ENCODE measurements at regions not wholly inside any gene's neighbourhood (a gene's known extent, or its start where the extent isn't known, plus 50 kb on each side); places are given as distances from the start of the nearest gene placed in this dataset.
"Not testable (repeated sequence)": the region's sequence is repeated elsewhere in the genome, so short reads cannot be mapped to it uniquely, and the experiment has no call there.

GRCh38 chr10:4632757-4633156 lies 193.2 kb upstream of the AKR1E2 start:
- DNase-seq, result no peak

GRCh38 chr10:4626919-4627318 lies 199.1 kb upstream of the AKR1E2 start:
- no peak for DNase-seq

GRCh38 chr10:4623757-4624420 lies 202.1 kb upstream of the AKR1E2 start:
- no peak for DNase-seq

- no peak for DNase-seq
These were observed 202.8 kb upstream of the AKR1E2 start for GRCh38 chr10:4623200-4623599.

- no peak for DNase-seq
These were observed 203.6 kb upstream of the AKR1E2 start for GRCh38 chr10:4622384-4622783.

GRCh38 chr10:4617589-4617988 lies 208.4 kb upstream of the AKR1E2 start:
- no peak for DNase-seq

- no peak for DNase-seq
These were observed 211.0 kb upstream of the AKR1E2 start for GRCh38 chr10:4615042-4615441.

GRCh38 chr10:4609251-4609650 lies 216.8 kb upstream of the AKR1E2 start:
- DNase-seq, result no peak

- DNase-seq, result no peak
These were observed 218.3 kb upstream of the AKR1E2 start for GRCh38 chr10:4607681-4608080.

- DNase-seq, result no peak
These were observed 219.0 kb upstream of the AKR1E2 start for GRCh38 chr10:4606856-4607636.

- no peak for DNase-seq
These were observed 223.1 kb upstream of the AKR1E2 start for GRCh38 chr10:4602764-4603491.

- DNase-seq, result no peak
These were observed 226.5 kb upstream of the AKR1E2 start for GRCh38 chr10:4599471-4599870.

- DNase-seq, result not testable (repeated sequence)
These were observed 228.1 kb upstream of the AKR1E2 start for GRCh38 chr10:4597898-4598297.

GRCh38 chr10:4596951-4597350 lies 229.1 kb upstream of the AKR1E2 start:
- DNase-seq, result no peak

GRCh38 chr10:4595719-4596319 lies 230.2 kb upstream of the AKR1E2 start:
- no peak for DNase-seq

- DNase-seq, result no peak
These were observed 235.2 kb upstream of the AKR1E2 start for GRCh38 chr10:4590807-4591206.

GRCh38 chr10:4588824-4589223 lies 237.2 kb upstream of the AKR1E2 start:
- DNase-seq, result no peak

GRCh38 chr10:4587466-4587865 lies 238.5 kb upstream of the AKR1E2 start:
- no peak for DNase-seq

GRCh38 chr10:4586776-4587175 lies 239.2 kb upstream of the AKR1E2 start:
- DNase-seq, result no peak

GRCh38 chr10:4581929-4582328 lies 244.1 kb upstream of the AKR1E2 start:
- no peak for DNase-seq

GRCh38 chr10:4579844-4580243 lies 246.2 kb upstream of the AKR1E2 start:
- no peak for DNase-seq

GRCh38 chr10:4576206-4576605 lies 249.8 kb upstream of the AKR1E2 start:
- no peak for DNase-seq

GRCh38 chr10:4569151-4569550 lies 256.9 kb upstream of the AKR1E2 start:
- DNase-seq, result no peak

GRCh38 chr10:4568731-4569130 lies 257.3 kb upstream of the AKR1E2 start:
- DNase-seq, result no peak
